Panc1 (cell line): ENCODE measurements at regions not wholly inside any gene's neighbourhood (a gene's known extent, or its start where the extent isn't known, plus 50 kb on each side); places are given as distances from the start of the nearest gene placed in this dataset.

Source experiments
- ATAC-seq: fragments of 200-7000 bp; cut with Tn5 transposase; 2 replicates; pipeline ENCODE4 v1.9.1; 2020; ENCODE audit warnings: mild to moderate bottlenecking, moderate library complexity
- BruUV-seq: library from RNA; stranded (reverse); fragments of 400-500 nt; replicated peaks from 2 replicates; lab custom pipeline; 2021; lab: Mats Ljungman, UMichigan
- CTCF ChIA-PET: fragments of 300-600 bp; sonication (Branson Sonifier 250); formaldehyde crosslinking; loops from one replicate; lab custom pipeline; 2022; ENCODE audit warnings: antibody characterized with exemption; lab: Charles Lee
- POLR2A ChIA-PET: fragments of 300-600 bp; sonication (Branson Sonifier 250); formaldehyde crosslinking; loops from one replicate; lab custom pipeline; 2022; ENCODE audit warnings: antibody characterized with exemption; lab: Charles Lee
- DNase-seq: peaks from one replicate; pipeline ENCODE4 v3.0.0-alpha.2; 2010; ENCODE audit warnings: low read depth, low spot score
- H3K27ac ChIP-seq: 2 replicates; pipeline ENCODE4 v1.5.1; 2011; ENCODE audit warnings: mild to moderate bottlenecking, low read length, inconsistent platforms
- H3K27me3 ChIP-seq: fragments of 200-500 bp; sonication (Bioruptor generic); 2 replicates; pipeline ENCODE4 v1.6.0; 2014; ENCODE audit warnings: low read length, inconsistent platforms; ENCODE audit not compliant: control insufficient read depth, insufficient read depth
- H3K36me3 ChIP-seq: fragments of 200-500 bp; sonication (Bioruptor generic); 2 replicates; pipeline ENCODE4 v1.5.1; 2014; ENCODE audit warnings: inconsistent platforms, mild to moderate bottlenecking, low read length, moderate library complexity; ENCODE audit not compliant: control insufficient read depth, insufficient read depth
- H3K4me1 ChIP-seq: 2 replicates; pipeline ENCODE4 v1.5.1; 2011; ENCODE audit warnings: inconsistent platforms, mild to moderate bottlenecking, low read length, moderate library complexity; ENCODE audit not compliant: control insufficient read depth, insufficient read depth
- H3K4me3 ChIP-seq, 2 experiments: 2 replicates each; pipeline ENCODE4 v1.5.1; 2011 to 2012; ENCODE audit warnings: low read depth in 2 of 2, low read length in 2 of 2, mild to moderate bottlenecking in 2 of 2, inconsistent platforms in 1 of 2, moderate library complexity in 1 of 2
- H3K9me3 ChIP-seq: fragments of 200-500 bp; sonication (Bioruptor generic); 2 replicates; pipeline ENCODE4 v1.5.1; 2014; ENCODE audit warnings: low read depth, mild to moderate bottlenecking, inconsistent platforms, low read length, moderate library complexity; ENCODE audit not compliant: control insufficient read depth, insufficient read depth
- POLR2AphosphoS5 ChIP-seq: IDR thresholded peaks from 2 replicates; pipeline ENCODE4 v1.6.1; 2012; ENCODE audit warnings: mild to moderate bottlenecking, low read depth, low read length, moderate library complexity
- SIN3A ChIP-seq: IDR thresholded peaks from 2 replicates; pipeline ENCODE4 v1.6.1; 2012; ENCODE audit warnings: low read depth, mild to moderate bottlenecking, low read length, moderate library complexity, borderline replicate concordance; ENCODE audit not compliant: insufficient read depth
- TCF7L2 ChIP-seq: IDR thresholded peaks from 2 replicates; pipeline ENCODE4 v1.6.1; 2011; ENCODE audit warnings: mild to moderate bottlenecking, low read depth, low read length, inconsistent platforms
- in situ Hi-C: cut with HindIII; loops from 2 replicates; pipeline ENCODE4 v1.10.0; 2016; ENCODE audit warnings: low sequenced_read_pairs, low pct_unique_long_range_greater_than_20kb
- intact Hi-C: fragments of 100-400 bp; cut with micrococcal nuclease; formaldehyde crosslinking; loops from one replicate; pipeline ENCODE4 v1.10.0; 2022; ENCODE audit not compliant: unreplicated experiment
- TF ChIP-seq, protein P1 (sequence below), 2 experiments: IDR thresholded peaks; 2 replicates each; pipeline ENCODE4 v1.6.1; 2011 to 2012; ENCODE audit warnings: low read depth in 2 of 2, control low read depth in 1 of 2, low read length in 1 of 2, mild to moderate bottlenecking in 1 of 2, moderate library complexity in 1 of 2; ENCODE audit not compliant: insufficient read depth in 1 of 2
- TF ChIP-seq, protein P2 (sequence below): fragments of 450-650 bp; IDR thresholded peaks from 2 replicates; pipeline ENCODE4 v1.5.1; 2017; ENCODE audit warnings: mild to moderate bottlenecking

GRCh38 chr5:117039035-117039434 is 464.4 kb upstream of the SEMA6A start:
- in situ Hi-C loops: no loop called here
- Histone ChIP-seq H3K4me1 (no peaks in the 10 kb centered on the region), H3K36me3 (no peaks in the 10 kb centered on the region), H3K27me3 (no peaks in the 10 kb centered on the region), H3K4me3 (no peak overlapping the region), H3K27ac (no peak overlapping the region), H3K9me3 (no peaks in the 10 kb centered on the region)
- DNase-seq (no peak), ATAC-seq (no peak)
- TF ChIP-seq, protein P1, sequence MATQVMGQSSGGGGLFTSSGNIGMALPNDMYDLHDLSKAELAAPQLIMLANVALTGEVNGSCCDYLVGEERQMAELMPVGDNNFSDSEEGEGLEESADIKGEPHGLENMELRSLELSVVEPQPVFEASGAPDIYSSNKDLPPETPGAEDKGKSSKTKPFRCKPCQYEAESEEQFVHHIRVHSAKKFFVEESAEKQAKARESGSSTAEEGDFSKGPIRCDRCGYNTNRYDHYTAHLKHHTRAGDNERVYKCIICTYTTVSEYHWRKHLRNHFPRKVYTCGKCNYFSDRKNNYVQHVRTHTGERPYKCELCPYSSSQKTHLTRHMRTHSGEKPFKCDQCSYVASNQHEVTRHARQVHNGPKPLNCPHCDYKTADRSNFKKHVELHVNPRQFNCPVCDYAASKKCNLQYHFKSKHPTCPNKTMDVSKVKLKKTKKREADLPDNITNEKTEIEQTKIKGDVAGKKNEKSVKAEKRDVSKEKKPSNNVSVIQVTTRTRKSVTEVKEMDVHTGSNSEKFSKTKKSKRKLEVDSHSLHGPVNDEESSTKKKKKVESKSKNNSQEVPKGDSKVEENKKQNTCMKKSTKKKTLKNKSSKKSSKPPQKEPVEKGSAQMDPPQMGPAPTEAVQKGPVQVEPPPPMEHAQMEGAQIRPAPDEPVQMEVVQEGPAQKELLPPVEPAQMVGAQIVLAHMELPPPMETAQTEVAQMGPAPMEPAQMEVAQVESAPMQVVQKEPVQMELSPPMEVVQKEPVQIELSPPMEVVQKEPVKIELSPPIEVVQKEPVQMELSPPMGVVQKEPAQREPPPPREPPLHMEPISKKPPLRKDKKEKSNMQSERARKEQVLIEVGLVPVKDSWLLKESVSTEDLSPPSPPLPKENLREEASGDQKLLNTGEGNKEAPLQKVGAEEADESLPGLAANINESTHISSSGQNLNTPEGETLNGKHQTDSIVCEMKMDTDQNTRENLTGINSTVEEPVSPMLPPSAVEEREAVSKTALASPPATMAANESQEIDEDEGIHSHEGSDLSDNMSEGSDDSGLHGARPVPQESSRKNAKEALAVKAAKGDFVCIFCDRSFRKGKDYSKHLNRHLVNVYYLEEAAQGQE (IDR thresholded peaks at IDR 0.05; ENCODE audit: insufficient read depth in 1 of 2, low read depth in 2 of 2, low read length in 1 of 2): no peak
- TF ChIP-seq SIN3A: no peak
- TF ChIP-seq TCF7L2: no peak
- TF ChIP-seq, protein P2, sequence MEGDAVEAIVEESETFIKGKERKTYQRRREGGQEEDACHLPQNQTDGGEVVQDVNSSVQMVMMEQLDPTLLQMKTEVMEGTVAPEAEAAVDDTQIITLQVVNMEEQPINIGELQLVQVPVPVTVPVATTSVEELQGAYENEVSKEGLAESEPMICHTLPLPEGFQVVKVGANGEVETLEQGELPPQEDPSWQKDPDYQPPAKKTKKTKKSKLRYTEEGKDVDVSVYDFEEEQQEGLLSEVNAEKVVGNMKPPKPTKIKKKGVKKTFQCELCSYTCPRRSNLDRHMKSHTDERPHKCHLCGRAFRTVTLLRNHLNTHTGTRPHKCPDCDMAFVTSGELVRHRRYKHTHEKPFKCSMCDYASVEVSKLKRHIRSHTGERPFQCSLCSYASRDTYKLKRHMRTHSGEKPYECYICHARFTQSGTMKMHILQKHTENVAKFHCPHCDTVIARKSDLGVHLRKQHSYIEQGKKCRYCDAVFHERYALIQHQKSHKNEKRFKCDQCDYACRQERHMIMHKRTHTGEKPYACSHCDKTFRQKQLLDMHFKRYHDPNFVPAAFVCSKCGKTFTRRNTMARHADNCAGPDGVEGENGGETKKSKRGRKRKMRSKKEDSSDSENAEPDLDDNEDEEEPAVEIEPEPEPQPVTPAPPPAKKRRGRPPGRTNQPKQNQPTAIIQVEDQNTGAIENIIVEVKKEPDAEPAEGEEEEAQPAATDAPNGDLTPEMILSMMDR: no peak
- no peak for TF ChIP-seq POLR2AphosphoS5
- no TSS peak for BruUV-seq
- intact Hi-C loops: no loop called here
- ChIA-PET CTCF (no interaction called here), POLR2A (no interaction called here)

DNA sequence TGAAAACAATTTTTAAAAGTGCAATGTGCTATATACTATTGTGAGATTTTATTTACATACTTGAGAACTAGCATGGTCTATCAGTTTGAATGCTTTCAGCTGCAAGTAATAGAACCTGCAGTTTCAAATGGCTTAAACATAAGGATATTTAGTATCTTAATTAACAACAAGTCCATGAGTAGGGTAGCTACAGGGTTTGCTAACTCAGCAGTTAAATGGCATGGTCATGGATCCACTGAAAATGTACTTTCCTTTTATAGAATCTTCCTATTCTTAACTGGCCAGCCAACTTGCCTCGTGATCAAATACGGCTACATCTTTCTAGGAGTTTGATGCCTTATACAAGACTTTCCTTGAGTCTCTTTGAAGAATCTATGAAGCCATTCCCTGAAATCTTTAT is 452.8 kb upstream of the SEMA6A start:
- ATAC-seq: no peak
- Histone ChIP-seq H3K27ac (no peak overlapping the region), H3K36me3 (no peaks in the 10 kb centered on the region), H3K27me3 (no peaks in the 10 kb centered on the region), H3K4me1 (no peaks in the 10 kb centered on the region), H3K9me3 (no peaks in the 10 kb centered on the region), H3K4me3 (no peak overlapping the region)
- no peak for DNase-seq
- ChIA-PET POLR2A (no interaction called here), CTCF (no interaction called here)
- BruUV-seq: no TSS peak
- TF ChIP-seq, protein P2: no peak
- TF ChIP-seq TCF7L2 (no peak), SIN3A (no peak), POLR2AphosphoS5 (no peak)
- TF ChIP-seq, protein P1 (IDR thresholded peaks at IDR 0.05; ENCODE audit: insufficient read depth in 1 of 2, low read depth in 2 of 2, low read length in 1 of 2): no peak
- intact Hi-C loops: no loop called here
- in situ Hi-C loops: no loop called here
